DND-41 (cell line): ENCODE measurements at regions not wholly inside any gene's neighbourhood (a gene's known extent, or its start where the extent isn't known, plus 50 kb on each side); places are given as distances from the start of the nearest gene placed in this dataset.
"Not testable (repeated sequence)": the region's sequence is repeated elsewhere in the genome, so short reads cannot be mapped to it uniquely, and the experiment has no call there.

Source experiments
- EZH2 ChIP-seq: IDR thresholded peaks from 3 replicates; pipeline ENCODE4 v1.6.1; 2012; ENCODE audit warnings: borderline replicate concordance, low read depth, mild to moderate bottlenecking, moderate library complexity, low read length, inconsistent platforms; ENCODE audit not compliant: severe bottlenecking
- TF ChIP-seq, protein P1 (sequence below): IDR thresholded peaks from 2 replicates; pipeline ENCODE4 v1.5.1; 2012; ENCODE audit warnings: borderline replicate concordance, low read length, moderate library complexity, mild to moderate bottlenecking; ENCODE audit not compliant: poor library complexity, severe bottlenecking; ENCODE audit errors: extremely low read depth

DNA sequence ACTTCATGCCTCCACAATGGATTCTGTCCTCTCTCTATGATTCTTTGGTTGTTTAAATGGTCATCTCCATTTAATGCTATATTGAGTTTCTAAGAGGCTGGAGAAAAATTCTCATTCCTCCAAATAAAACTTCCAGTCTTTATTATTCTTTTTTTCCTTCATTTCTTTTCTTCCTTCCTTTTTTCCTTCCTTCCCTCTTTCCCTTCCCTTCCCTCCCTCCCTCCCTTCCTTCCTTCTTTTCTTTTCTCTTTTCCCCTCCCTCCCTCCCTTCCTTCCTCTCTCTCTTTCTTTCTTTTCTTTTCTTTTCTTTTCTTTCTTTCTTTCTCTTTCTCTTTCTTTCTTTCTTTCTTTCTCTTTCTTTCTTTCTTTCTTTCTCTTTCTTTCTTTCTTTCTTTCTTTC, 386.1 kb upstream of the PROX1 start:
- not testable (repeated sequence) for TF ChIP-seq EZH2
- TF ChIP-seq, protein P1, sequence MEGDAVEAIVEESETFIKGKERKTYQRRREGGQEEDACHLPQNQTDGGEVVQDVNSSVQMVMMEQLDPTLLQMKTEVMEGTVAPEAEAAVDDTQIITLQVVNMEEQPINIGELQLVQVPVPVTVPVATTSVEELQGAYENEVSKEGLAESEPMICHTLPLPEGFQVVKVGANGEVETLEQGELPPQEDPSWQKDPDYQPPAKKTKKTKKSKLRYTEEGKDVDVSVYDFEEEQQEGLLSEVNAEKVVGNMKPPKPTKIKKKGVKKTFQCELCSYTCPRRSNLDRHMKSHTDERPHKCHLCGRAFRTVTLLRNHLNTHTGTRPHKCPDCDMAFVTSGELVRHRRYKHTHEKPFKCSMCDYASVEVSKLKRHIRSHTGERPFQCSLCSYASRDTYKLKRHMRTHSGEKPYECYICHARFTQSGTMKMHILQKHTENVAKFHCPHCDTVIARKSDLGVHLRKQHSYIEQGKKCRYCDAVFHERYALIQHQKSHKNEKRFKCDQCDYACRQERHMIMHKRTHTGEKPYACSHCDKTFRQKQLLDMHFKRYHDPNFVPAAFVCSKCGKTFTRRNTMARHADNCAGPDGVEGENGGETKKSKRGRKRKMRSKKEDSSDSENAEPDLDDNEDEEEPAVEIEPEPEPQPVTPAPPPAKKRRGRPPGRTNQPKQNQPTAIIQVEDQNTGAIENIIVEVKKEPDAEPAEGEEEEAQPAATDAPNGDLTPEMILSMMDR: not testable (repeated sequence)
